Cardiac muscle cell (in vitro differentiated cells and primary cell): ENCODE measurements at regions not wholly inside any gene's neighbourhood (a gene's known extent, or its start where the extent isn't known, plus 50 kb on each side); places are given as distances from the start of the nearest gene placed in this dataset.

Experiments
- DNase-seq, 2 donors: peaks; one replicate each; pipeline versions ENCODE4 v3.0.0 to v3.0.0-alpha.2; 2010 to 2017; ENCODE audit warnings: low read depth in 1 of 2, low spot score in 1 of 2
- H3K27ac ChIP-seq: fragments of 200-600 bp; sonication (generic); 2 replicates; pipeline ENCODE4 v1.5.1; 2016
- H3K27me3 ChIP-seq: fragments of 200-600 bp; sonication (generic); 2 replicates; pipeline ENCODE4 v1.6.0; 2016; ENCODE audit warnings: control low read depth
- H3K36me3 ChIP-seq: fragments of 200-600 bp; sonication (generic); 2 replicates; pipeline ENCODE4 v1.5.1; 2016; ENCODE audit warnings: control low read depth
- H3K4me1 ChIP-seq: fragments of 200-600 bp; sonication (generic); 2 replicates; pipeline ENCODE4 v1.8.1; 2017; ENCODE audit warnings: low read depth, mild to moderate bottlenecking, mixed run types
- H3K4me3 ChIP-seq: fragments of 200-600 bp; sonication (generic); 2 replicates; pipeline ENCODE4 v1.5.1; 2016; ENCODE audit warnings: mild to moderate bottlenecking
- H3K9me3 ChIP-seq: fragments of 200-600 bp; sonication (generic); 2 replicates; pipeline ENCODE4 v1.5.1; 2017; ENCODE audit warnings: low read depth, mild to moderate bottlenecking, control low read depth
- CTCF ChIP-seq: IDR thresholded peaks from 2 replicates; pipeline ENCODE4 v1.5.1; 2012; ENCODE audit warnings: low read depth, mild to moderate bottlenecking, low read length

GRCh38 chr3:168162172-168162571 is 66.4 kb upstream of the GOLIM4 start:
- TF ChIP-seq CTCF: no peak
- Histone ChIP-seq H3K27me3 (no peaks in the 10 kb centered on the region), H3K9me3 (no peaks in the 10 kb centered on the region), H3K4me1 (peaks cover 9% of the 10 kb centered on the region), H3K27ac (no peak overlapping the region), H3K4me3 (no peak overlapping the region), H3K36me3 (no peaks in the 10 kb centered on the region)
- peak in 1 of 2 donors; percentile 39 for DNase-seq

- H3K9me3 ChIP-seq: no peaks in the 10 kb centered on the region
- H3K4me1 ChIP-seq: peaks cover 9% of the 10 kb centered on the region
- H3K27ac ChIP-seq: no peak overlapping the region
- H3K4me3 ChIP-seq: no peak overlapping the region
- TF ChIP-seq CTCF: no peak
- no peak for DNase-seq
- H3K27me3 ChIP-seq: no peaks in the 10 kb centered on the region
- no peaks in the 10 kb centered on the region for H3K36me3 ChIP-seq
Observed at GRCh38 chr3:168161696-168162095, 66.0 kb upstream of the GOLIM4 start.

DNA sequence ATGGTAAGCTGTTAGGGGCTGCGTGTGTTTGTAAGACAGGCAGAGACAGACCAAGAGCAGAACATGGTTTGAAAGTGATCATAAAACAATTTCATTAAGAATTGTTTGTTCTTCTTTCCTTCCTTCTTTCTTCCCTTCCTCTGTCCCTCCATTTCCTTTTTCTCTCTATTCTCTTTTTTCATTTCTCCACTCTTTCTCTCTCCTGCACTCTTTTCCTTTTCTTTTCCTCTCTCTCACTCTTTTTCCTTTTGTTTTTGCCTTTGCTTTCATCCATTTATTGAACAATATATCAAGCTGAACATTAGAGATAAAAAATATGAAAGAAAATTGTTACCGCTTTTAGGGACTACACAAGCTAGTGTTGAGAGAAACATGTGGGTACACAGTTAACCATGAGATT is 62.2 kb upstream of the GOLIM4 start:
- no peaks in the 10 kb centered on the region for H3K36me3 ChIP-seq
- H3K27ac ChIP-seq: no peak overlapping the region
- H3K9me3 ChIP-seq: no peaks in the 10 kb centered on the region
- no peak for DNase-seq
- no peak for TF ChIP-seq CTCF
- peaks cover 3% of the 10 kb centered on the region for H3K4me1 ChIP-seq
- H3K27me3 ChIP-seq: no peaks in the 10 kb centered on the region
- no peak overlapping the region for H3K4me3 ChIP-seq

- no peaks in the 10 kb centered on the region for H3K27me3 ChIP-seq
- no peaks in the 10 kb centered on the region for H3K9me3 ChIP-seq
- H3K4me1 ChIP-seq: peaks cover 3% of the 10 kb centered on the region
- no peak overlapping the region for H3K4me3 ChIP-seq
- no peak for DNase-seq
- TF ChIP-seq CTCF: no peak
- no peak overlapping the region for H3K27ac ChIP-seq
- H3K36me3 ChIP-seq: no peaks in the 10 kb centered on the region
Observed at GRCh38 chr3:168157099-168157700, 61.5 kb upstream of the GOLIM4 start.

DNA sequence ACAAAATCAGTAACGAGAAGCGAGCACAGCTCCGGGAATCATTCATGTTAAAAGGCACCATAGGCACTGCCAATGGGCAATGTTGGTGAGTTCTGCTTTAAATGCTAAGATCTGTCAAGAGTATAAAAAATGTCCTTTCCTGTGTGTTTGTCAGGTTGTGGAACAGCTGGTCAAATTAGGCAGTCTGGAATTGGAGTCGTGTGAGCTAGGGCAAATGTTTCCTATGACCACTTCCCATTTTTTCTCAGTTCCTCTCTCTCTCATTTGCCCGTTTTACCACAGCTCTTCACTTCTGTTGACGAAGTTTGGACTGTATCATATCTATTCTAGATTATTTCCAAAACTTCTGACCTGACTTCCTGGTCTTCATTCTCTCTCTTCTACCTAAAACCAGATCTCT is 60.8 kb upstream of the GOLIM4 start:
- no peak for TF ChIP-seq CTCF

More for the DNA sequence above, 60.8 kb upstream of the GOLIM4 start:
- H3K36me3 ChIP-seq: no peaks in the 10 kb centered on the region
- H3K27ac ChIP-seq: no peak overlapping the region
- peaks cover 3% of the 10 kb centered on the region for H3K4me1 ChIP-seq
- no peak for DNase-seq
- H3K9me3 ChIP-seq: no peaks in the 10 kb centered on the region
- no peaks in the 10 kb centered on the region for H3K27me3 ChIP-seq
- no peak overlapping the region for H3K4me3 ChIP-seq
